GM19463 (cell line): ENCODE measurements at regions not wholly inside any gene's neighbourhood (a gene's known extent, or its start where the extent isn't known, plus 50 kb on each side); places are given as distances from the start of the nearest gene placed in this dataset.
"Not testable (repeated sequence)": the region's sequence is repeated elsewhere in the genome, so short reads cannot be mapped to it uniquely, and the experiment has no call there.

Experiments used
- ATAC-seq: cut with Tn5 transposase; IDR thresholded peaks from one replicate; pipeline ENCODE4 v1.9.1; 2021; ENCODE audit warnings: mild to moderate bottlenecking, moderate library complexity; ENCODE audit not compliant: unreplicated experiment

GRCh38 chr10:27347827-27348207 is 107.2 kb upstream of the ACBD5 start:
- ATAC-seq, result not testable (repeated sequence)

DNA sequence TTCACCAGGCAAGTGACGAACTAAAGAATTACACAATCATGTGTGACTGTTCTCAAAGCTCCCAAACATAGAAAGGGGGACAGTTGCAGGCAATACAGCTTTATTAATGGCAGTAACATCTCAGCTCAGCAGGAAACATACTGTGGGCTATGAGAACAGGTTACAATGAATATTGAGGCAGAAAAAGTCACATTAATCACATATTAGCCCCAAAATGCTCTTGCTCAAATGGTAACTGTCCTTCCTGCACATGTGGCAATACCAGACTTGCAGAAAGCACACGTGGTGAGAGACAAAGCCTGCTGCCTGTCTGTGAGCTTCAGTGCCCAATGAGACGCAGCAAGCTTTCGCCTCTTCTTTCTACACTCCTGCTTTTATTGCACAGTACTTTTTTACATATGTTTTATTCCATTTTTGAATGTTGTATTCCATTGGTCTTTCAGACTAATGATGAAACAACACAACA is 104.9 kb upstream of the ACBD5 start:
- peak; percentile 49 for ATAC-seq

- ATAC-seq, result peak; percentile 76
These were observed 104.2 kb upstream of the ACBD5 start for GRCh38 chr10:27344568-27345454.

- no peak for ATAC-seq
These were observed 100.4 kb upstream of the ACBD5 start for GRCh38 chr10:27341001-27341400.

- ATAC-seq, result not testable (repeated sequence)
These were observed 94.6 kb upstream of the ACBD5 start for GRCh38 chr10:27335246-27335645.

- no peak for ATAC-seq
These were observed 89.5 kb upstream of the ACBD5 start for GRCh38 chr10:27330074-27330473.

GRCh38 chr10:27328946-27329345 is 88.3 kb upstream of the ACBD5 start:
- no peak for ATAC-seq

DNA sequence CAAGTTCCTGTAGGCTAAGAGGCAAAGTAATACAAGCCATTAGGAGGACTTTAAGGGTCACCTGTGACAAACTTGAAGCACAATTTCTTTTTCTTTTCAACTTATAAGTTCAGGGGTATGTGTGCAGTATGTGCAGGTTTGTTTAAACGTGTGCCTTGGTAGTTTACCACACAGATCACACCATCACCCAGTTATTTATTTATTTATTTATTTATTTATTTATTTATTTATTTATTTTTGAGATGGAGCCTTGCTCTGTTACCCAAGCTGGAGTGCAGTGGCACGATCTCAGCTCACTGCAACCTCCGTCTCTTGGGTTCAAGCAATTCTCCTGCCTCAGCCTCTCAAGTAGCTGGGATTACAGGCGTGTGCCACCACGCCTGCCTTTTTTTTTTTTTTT is 86.2 kb upstream of the ACBD5 start:
- not testable (repeated sequence) for ATAC-seq

DNA sequence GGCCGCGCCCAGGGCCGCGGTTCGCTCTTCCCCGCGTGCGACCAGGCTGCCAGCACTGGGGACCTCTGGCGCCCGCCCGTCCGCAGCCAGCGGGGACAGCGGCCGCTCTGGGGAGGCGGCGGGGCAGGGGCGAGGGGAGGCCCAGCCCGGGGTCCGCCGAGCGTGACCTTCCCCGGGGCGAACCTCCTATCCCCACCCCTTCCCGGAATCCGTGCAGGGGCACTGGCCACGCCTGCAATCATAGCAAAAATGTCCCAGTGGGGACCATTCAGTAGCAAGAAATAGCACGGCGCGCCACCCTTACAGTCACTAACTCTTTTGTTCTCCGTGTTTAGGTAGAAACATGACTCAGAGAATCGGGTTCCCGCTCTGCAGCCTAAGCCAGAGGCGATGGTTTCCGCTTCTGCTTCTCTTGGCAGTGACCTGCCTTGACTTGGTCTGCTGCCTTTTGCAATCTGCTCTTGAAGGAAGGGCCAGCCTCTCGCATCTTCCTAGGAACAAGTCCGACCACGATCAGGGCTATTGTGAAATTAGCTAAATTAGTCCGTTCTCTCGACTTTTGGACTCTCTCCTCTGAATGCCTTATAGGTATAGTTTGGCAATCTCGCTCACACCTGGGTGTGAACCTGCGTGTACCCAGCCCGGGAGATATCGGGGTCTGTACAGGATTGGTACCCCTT is 79.3 kb upstream of the ACBD5 start:
- ATAC-seq, result peak; percentile 78

DNA sequence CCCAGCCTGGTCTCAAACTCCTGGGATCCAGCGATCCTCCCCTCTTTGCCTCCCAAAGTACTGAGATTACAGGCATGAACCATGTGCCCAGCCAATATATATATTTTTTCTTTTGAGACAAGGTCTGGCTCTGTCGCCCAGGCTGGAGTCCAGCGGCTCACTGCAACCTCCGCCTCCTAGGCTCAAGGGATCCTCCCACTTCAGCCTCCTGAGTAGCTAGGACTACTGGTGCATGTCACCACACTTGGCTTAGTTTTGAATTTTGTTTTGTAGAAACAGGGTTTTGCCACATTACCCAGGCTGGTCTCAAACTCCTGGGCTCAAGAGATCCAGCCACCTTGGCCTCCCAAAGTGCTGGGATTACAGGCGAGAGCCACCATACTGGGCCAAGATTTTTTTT is 78.5 kb upstream of the ACBD5 start:
- ATAC-seq, result not testable (repeated sequence)

- not testable (repeated sequence) for ATAC-seq
These were observed 74.5 kb upstream of the ACBD5 start for GRCh38 chr10:27315082-27315481.

GRCh38 chr10:27313586-27313985 is 73.0 kb upstream of the ACBD5 start:
- not testable (repeated sequence) for ATAC-seq

- ATAC-seq, result no peak
These were observed 72.3 kb upstream of the ACBD5 start for GRCh38 chr10:27312854-27313253.

- not testable (repeated sequence) for ATAC-seq
These were observed 71.2 kb upstream of the ACBD5 start for GRCh38 chr10:27311809-27312208.

- not testable (repeated sequence) for ATAC-seq
These were observed 57.9 kb upstream of the ACBD5 start for GRCh38 chr10:27298522-27298850.

DNA sequence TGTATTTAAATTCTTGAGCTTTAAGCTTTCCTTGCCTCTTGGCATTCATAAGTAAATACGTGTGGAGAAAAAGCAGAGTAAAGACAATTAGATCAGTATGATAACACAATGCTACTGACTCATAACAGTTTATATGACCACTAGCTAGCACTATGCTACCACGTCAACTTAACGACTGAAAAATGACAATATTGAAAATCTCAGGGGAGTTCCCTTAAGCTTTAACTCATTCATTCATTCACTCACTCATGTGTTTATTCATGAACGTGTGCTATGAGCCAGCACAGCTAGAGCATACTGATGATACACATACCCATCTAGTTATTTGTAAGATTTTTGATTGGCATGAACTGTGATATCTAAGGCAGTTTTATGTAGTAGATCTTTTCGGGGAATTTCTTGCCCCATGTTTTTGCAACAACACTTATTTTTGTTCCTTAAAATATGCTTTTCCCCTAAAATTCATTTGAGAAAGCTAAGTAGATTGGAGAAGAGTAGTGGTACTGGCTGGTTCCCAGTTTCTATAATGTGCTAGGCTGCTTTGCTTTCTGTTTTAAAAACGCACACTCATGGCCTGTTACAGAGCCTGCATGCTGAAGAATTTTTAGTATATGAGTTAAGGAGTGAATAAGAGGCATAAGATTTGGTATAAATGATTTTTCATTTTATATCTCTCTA is 57.4 kb upstream of the ACBD5 start:
- ATAC-seq, result no peak

DNA sequence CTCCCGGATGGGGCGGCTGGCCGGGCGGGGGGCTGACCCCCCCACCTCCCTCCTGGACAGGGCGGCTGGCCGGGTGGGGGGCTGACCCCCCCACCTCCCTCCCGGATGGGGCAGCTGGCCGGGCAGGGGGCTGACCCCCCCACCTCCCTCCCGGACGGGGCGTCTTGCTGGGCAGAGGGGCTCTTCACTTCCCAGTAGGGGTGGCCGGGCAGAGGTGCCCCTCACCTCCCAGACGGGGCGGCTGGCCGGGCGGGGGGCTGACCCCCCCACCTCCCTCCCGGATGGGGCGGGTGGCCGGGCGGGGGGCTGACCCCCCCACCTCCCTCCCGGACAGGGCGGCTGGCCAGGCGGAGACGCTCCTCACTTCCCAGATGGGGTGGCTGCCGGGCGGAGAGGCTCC is 55.7 kb upstream of the ACBD5 start:
- ATAC-seq, result not testable (repeated sequence)

- not testable (repeated sequence) for ATAC-seq
These were observed 50.8 kb upstream of the ACBD5 start for GRCh38 chr10:27291253-27291895.
